ENCODE measurements at regions not wholly inside any gene's neighbourhood (a gene's known extent, or its start where the extent isn't known, plus 50 kb on each side); places are given as distances from the start of the nearest gene placed in this dataset.

DNA sequence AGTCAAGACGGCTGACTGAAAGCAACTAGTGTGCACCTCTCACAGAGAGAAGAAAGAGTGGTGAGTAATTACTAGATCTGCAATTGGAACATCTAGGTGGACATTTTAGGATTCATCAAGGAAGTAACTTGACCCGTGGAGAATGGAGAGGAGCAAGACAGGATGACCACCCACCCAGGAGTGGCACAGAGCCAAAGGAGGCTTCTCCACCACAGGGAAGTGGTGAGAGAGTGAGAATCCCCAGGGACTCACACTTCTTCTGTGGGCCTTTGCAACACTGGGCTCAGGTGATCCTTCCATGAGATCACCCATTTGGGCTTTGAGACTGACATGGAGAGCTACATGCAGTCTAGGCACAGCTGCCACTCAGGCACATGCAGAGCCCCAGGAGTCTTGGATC is 132.8 kb upstream of the GALNT5 start:
- TF ChIP-seq, protein P1, sequence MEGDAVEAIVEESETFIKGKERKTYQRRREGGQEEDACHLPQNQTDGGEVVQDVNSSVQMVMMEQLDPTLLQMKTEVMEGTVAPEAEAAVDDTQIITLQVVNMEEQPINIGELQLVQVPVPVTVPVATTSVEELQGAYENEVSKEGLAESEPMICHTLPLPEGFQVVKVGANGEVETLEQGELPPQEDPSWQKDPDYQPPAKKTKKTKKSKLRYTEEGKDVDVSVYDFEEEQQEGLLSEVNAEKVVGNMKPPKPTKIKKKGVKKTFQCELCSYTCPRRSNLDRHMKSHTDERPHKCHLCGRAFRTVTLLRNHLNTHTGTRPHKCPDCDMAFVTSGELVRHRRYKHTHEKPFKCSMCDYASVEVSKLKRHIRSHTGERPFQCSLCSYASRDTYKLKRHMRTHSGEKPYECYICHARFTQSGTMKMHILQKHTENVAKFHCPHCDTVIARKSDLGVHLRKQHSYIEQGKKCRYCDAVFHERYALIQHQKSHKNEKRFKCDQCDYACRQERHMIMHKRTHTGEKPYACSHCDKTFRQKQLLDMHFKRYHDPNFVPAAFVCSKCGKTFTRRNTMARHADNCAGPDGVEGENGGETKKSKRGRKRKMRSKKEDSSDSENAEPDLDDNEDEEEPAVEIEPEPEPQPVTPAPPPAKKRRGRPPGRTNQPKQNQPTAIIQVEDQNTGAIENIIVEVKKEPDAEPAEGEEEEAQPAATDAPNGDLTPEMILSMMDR (IDR thresholded peaks at IDR 0.05) = no peak
- TF ChIP-seq POLR2AphosphoS5 (IDR thresholded peaks at IDR 0.05) = no peak
- no peak for TF ChIP-seq EP300 (IDR thresholded peaks at IDR 0.05)
- TF ChIP-seq POLR2A (IDR thresholded peaks at IDR 0.05) = no peak
